ENCODE measurements at regions not wholly inside any gene's neighbourhood (a gene's known extent, or its start where the extent isn't known, plus 50 kb on each side); places are given as distances from the start of the nearest gene placed in this dataset.

DNA sequence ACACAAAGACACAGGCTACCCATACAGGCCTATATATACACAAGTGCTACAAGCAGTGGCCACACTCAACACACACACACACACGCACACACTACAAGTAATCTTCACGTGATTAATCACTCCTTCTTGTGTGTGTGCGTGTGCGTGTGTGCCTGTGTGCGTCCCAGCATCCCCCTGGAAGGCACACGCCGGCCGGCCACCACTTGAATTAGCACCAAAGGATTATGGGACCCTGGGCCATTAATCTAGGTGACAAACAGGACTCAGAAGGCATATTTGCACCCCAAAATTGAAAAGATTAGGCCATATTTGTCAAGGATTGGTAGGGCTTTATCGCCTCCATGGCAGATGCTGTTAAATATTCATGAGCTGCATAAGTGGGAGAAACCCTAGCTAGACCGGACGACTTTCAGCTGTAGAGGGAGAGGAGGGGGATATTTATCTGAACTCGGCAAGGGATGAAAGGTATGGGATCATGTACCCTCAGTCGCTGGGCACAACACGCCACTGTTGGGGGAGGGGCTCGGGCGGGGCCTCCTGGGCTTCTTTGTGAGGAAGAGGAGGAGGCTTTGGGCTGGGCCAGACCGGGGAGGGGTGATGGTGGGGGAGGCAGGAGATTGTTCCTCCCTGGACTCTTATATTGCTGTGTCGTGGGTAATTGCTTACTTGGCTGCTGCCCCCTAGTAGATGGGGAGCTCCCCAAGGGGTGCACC, 89.6 kb upstream of the LHX5 start:
- no peak overlapping the region for H3K4me3 ChIP-seq
- DNase-seq (ENCODE audit: low spot score) = no peak
- TF ChIP-seq, protein P1, sequence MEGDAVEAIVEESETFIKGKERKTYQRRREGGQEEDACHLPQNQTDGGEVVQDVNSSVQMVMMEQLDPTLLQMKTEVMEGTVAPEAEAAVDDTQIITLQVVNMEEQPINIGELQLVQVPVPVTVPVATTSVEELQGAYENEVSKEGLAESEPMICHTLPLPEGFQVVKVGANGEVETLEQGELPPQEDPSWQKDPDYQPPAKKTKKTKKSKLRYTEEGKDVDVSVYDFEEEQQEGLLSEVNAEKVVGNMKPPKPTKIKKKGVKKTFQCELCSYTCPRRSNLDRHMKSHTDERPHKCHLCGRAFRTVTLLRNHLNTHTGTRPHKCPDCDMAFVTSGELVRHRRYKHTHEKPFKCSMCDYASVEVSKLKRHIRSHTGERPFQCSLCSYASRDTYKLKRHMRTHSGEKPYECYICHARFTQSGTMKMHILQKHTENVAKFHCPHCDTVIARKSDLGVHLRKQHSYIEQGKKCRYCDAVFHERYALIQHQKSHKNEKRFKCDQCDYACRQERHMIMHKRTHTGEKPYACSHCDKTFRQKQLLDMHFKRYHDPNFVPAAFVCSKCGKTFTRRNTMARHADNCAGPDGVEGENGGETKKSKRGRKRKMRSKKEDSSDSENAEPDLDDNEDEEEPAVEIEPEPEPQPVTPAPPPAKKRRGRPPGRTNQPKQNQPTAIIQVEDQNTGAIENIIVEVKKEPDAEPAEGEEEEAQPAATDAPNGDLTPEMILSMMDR (IDR thresholded peaks at IDR 0.05) = no peak
- H3K27ac ChIP-seq = no peak overlapping the region

DNA sequence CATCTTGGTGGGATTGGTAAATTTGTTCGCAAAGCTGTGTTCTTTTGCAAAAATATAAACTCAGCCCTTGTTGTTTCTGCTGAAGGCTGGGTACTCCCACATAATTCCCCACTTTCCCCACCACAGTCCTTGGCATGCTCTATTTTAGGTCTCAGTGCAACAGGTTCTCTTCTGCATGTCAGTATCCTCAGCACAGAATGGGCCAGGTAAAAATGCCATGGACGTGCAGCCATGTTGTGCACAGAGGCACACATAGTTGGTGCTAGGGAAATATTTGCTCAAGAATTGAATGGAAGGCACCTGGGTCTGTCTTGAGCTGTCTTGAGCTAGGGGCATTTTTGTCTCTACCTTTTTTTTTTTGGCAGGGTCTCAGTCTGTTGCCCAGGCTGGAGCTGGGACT, 87.8 kb upstream of the LHX5 start:
- H3K4me3 ChIP-seq = no peak overlapping the region
- DNase-seq (ENCODE audit: low spot score) = no peak
- H3K27ac ChIP-seq = no peak overlapping the region
- TF ChIP-seq, protein P1 (IDR thresholded peaks at IDR 0.05) = no peak

DNA sequence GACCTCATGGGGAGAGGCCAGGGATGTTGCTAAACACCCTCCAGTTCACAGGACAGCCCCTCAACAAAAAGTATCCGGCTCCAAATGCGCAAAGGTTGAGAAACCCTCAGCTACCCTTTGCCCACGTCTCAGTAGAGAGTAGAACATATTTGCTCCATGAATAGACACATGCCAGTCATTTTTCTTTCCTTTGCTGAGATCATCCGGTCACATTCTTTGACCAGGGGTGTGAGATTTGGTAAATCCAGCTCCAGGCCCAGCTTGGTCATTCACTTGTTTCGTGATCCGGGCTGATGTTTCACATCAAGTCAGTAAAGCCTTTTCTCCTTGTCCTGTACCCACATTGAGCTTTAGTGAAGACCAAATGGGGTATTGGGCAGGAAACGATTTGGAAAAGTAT, 83.6 kb upstream of the LHX5 start:
- H3K27ac ChIP-seq = no peak overlapping the region
- DNase-seq (ENCODE audit: low spot score) = no peak
- TF ChIP-seq, protein P1 (IDR thresholded peaks at IDR 0.05) = no peak
- no peak overlapping the region for H3K4me3 ChIP-seq

DNA sequence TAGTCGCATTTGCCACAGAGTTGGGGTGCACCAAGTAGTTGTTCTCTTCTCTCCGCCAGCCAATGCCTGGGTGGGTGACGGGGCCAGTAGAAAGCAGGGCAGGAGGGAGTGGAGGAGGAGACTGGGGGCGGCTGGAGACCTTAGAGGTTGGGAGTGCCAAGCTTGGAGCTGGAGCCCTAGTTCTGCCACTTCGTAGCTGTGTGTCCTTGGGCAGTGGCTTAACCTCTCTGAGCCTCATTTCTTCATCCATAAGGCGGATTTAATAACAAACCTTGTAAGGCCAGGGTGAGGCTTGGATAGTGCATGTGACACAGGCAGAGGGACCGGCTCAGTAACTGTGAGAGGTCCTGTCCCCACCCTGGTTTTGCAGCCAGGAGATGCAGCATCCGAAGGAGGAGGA, 81.1 kb upstream of the LHX5 start:
- TF ChIP-seq, protein P1 (IDR thresholded peaks at IDR 0.05) = no peak
- Histone ChIP-seq H3K27ac (no peak overlapping the region), H3K4me3 (no peak overlapping the region)
- DNase-seq (ENCODE audit: low spot score) = no peak

DNA sequence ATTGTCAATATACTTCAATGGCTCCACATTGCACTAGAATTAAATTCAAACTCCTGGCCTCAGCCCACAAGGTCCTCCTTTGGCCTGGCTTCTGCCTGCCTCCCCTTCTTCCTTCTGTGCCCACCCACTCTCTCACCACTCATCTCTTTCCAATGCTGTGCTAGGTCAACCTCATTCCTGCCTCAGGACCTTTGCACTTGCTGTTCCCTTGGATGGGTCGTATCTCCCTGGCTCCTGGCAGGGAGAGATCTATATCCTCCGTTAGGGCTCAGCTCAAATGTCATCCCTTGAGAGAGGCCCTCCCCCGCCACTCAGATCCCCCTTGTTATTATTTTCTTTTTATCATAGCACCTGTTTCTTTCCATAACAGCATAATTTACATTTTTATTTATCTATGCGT, 79.9 kb upstream of the LHX5 start:
- DNase-seq (ENCODE audit: low spot score) = no peak
- Histone ChIP-seq H3K4me3 (no peak overlapping the region), H3K27ac (no peak overlapping the region)
- TF ChIP-seq, protein P1 (IDR thresholded peaks at IDR 0.05) = no peak

DNA sequence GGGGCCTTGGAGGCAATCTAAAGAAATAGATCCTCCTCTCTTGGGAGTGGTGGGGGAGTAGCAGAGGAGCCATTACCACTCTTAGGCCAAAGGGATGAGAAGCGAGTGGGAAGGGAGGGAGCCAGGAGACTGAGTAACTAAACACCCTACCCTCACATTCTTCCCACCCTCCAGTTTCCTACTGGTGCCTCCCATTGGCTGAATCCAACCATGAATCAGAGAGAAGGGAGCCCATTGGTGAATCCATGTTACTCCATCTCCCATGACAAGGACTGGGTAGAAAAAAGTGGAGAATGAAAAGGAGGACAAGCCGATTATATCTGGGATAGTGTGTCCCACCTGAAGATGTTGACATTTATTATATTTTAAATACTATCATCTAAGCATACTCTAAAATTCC, 76.8 kb upstream of the LHX5 start:
- no peak for DNase-seq (ENCODE audit: low spot score)
- Histone ChIP-seq H3K4me3 (no peak overlapping the region), H3K27ac (no peak overlapping the region)
- TF ChIP-seq, protein P1 (IDR thresholded peaks at IDR 0.05) = no peak

All from coronary artery (tissue), 2 donors.